AG04450 (cell line): ENCODE measurements at regions not wholly inside any gene's neighbourhood (a gene's known extent, or its start where the extent isn't known, plus 50 kb on each side); places are given as distances from the start of the nearest gene placed in this dataset.

Experiments
- CTCF ChIA-PET: fragments of 300-600, 350-600 bp; formaldehyde crosslinking; extraction: SDS; loops from one replicate; lab custom pipeline; 2022; ENCODE audit warnings: antibody characterized with exemption, inconsistent platforms; lab: Charles Lee
- POLR2A ChIA-PET: fragments of 350-600 bp; formaldehyde crosslinking; extraction: SDS; loops from one replicate; lab custom pipeline; 2021; ENCODE audit warnings: antibody characterized with exemption, inconsistent platforms; lab: Yijun Ruan, JAX
- DNase-seq: peaks from one replicate; pipeline ENCODE4 v3.0.0-alpha.2; 2011; ENCODE audit warnings: low read depth, low spot score
- H3K27ac ChIP-seq: one replicate; pipeline ENCODE4 v1.5.1; 2012; ENCODE audit warnings: low read depth, low read length, control low read depth
- H3K27me3 ChIP-seq: one replicate; pipeline ENCODE4 v1.6.0; 2012; ENCODE audit warnings: low read length; ENCODE audit not compliant: control insufficient read depth, insufficient read depth
- H3K4me3 ChIP-seq: 2 replicates; pipeline ENCODE4 v1.5.1; 2011; ENCODE audit warnings: mild to moderate bottlenecking, low read depth, low read length, control low read depth
- H3K9me3 ChIP-seq: 2 replicates; pipeline ENCODE4 v1.5.1; 2012; ENCODE audit warnings: low read length; ENCODE audit not compliant: control insufficient read depth, insufficient read depth
- CTCF ChIP-seq: IDR thresholded peaks from 2 replicates; pipeline ENCODE4 v1.5.1; 2011; ENCODE audit warnings: low read depth, low read length, control low read depth, inconsistent platforms

GRCh38 chr12:59005193-59005955 lies 85.1 kb upstream of the LRIG3 start:
- no peak for TF ChIP-seq CTCF
- DNase-seq, result peak; percentile 8
- H3K27ac ChIP-seq, result no peak overlapping the region
- H3K9me3 ChIP-seq, result no peaks in the 10 kb centered on the region
- ChIA-PET POLR2A (no interaction called here), CTCF (interaction anchor here (0.8 kb wide), 1 partner anchor 9 kb away, joined by 3 read pairs; no protein-coding TSS in a partner anchor)
- no peaks in the 10 kb centered on the region for H3K27me3 ChIP-seq
- H3K4me3 ChIP-seq, result no peak overlapping the region

GRCh38 chr12:59004456-59004855 lies 84.2 kb upstream of the LRIG3 start:
- no peak for DNase-seq
- Histone ChIP-seq H3K9me3 (no peaks in the 10 kb centered on the region), H3K4me3 (no peak overlapping the region), H3K27me3 (no peaks in the 10 kb centered on the region), H3K27ac (no peak overlapping the region)
- CTCF ChIA-PET, result interaction anchor here (0.8 kb wide), 1 partner anchor 10 kb away, joined by 3 read pairs; no protein-coding TSS in a partner anchor
- TF ChIP-seq CTCF, result no peak
- POLR2A ChIA-PET, result no interaction called here

- DNase-seq, result no peak
- CTCF ChIA-PET, result no interaction called here
- no peak overlapping the region for H3K27ac ChIP-seq
- TF ChIP-seq CTCF, result no peak
- POLR2A ChIA-PET, result no interaction called here
- H3K27me3 ChIP-seq, result no peaks in the 10 kb centered on the region
- H3K9me3 ChIP-seq, result no peaks in the 10 kb centered on the region
- H3K4me3 ChIP-seq, result no peak overlapping the region
Observed at GRCh38 chr12:58995666-58996363, 75.5 kb upstream of the LRIG3 start.

GRCh38 chr12:58988643-58989344 lies 68.5 kb upstream of the LRIG3 start:
- POLR2A ChIA-PET, result no interaction called here
- no peak for DNase-seq
- no peak for TF ChIP-seq CTCF
- CTCF ChIA-PET, result interaction anchor here (1.6 kb wide), 1 partner anchor 8 kb away, joined by 3 read pairs; no protein-coding TSS in a partner anchor
- H3K27ac ChIP-seq, result no peak overlapping the region
- H3K27me3 ChIP-seq, result no peaks in the 10 kb centered on the region
- no peak overlapping the region for H3K4me3 ChIP-seq
- no peaks in the 10 kb centered on the region for H3K9me3 ChIP-seq
